GM21526 (cell line): ENCODE measurements at regions not wholly inside any gene's neighbourhood (a gene's known extent, or its start where the extent isn't known, plus 50 kb on each side); places are given as distances from the start of the nearest gene placed in this dataset.

Experiments
- ATAC-seq: cut with Tn5 transposase; IDR thresholded peaks from one replicate; pipeline ENCODE4 v1.9.1; 2021; ENCODE audit warnings: moderate library complexity; ENCODE audit not compliant: unreplicated experiment, low FRiP score

DNA sequence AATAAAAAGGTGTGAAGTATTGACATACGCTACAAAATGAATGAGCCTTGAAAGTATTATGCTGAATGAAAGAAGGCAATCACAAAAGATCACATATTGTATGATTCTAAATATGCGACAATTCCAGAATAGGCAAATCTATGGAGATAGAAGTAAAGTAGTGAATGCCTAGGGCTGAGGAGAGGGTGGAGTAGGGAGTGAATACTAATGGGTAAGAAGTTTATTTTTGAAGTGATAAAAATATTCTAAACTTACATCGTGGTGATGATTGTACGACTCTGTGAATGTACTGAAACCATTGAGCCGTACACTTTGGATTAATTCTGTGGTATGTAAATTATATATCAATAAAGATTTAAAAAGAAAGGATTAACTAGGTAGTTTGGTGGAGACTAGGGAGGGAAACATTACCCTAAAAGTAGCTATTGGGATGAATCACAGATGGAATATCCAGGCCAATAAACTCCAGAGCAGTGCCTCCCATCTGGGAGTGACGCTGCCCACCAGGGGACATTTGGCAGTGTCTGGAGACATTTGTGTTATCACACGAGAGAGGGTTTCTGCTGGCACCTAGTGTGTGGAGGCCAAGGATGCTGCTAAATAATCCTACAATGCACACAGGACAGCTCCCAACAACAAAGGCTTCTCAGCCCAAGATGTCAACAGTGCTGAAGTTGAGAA is 214.2 kb upstream of the PCSK2 start:
- ATAC-seq: no peak

DNA sequence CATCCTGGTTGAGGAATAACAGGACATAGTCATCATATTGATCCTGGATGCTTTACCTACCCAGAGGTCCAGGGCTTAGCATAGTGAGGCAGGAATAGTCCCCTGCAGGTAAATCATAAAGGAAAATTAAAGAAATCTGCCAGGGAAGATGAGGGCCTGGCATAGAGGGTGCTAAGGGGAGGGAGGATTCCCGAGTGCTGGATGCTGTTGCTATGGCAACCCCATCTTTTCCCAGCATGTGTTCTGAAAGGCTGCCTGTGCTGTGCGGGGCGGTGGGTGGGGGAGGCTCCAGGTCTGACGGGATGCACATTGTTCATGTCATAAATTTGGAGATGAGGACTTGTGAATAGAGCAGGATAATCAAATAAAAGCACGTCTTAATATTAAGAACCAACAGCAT is 212.6 kb upstream of the PCSK2 start:
- no peak for ATAC-seq

DNA sequence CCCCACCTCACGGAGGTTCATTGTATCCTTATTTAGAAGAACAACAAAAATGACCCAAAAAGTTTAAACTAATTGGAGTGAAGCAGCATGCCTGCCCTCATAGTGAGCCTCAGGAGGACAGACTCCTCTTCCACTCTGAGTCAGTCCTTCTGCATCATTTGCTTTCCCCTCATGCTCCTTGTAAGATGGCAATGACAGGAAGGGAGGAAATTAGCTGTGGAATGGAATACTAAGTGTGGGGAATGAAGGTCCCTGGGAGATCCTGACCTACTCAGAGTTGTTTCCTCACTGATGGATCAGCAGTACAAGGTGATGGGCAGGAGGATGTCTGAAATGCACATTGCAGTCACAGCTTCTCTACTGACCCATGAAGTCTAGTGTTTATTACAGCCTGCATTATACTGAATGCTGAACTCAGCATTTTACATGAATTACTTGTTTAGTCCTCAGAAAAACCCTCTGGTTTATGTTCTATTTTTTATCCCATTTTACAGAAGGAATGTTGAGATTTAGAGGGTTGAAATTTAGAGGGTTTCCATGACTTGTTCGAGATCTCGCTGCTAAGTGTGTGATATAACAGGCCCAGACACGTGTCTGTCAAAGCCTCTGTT is 212.0 kb upstream of the PCSK2 start:
- ATAC-seq: no peak

DNA sequence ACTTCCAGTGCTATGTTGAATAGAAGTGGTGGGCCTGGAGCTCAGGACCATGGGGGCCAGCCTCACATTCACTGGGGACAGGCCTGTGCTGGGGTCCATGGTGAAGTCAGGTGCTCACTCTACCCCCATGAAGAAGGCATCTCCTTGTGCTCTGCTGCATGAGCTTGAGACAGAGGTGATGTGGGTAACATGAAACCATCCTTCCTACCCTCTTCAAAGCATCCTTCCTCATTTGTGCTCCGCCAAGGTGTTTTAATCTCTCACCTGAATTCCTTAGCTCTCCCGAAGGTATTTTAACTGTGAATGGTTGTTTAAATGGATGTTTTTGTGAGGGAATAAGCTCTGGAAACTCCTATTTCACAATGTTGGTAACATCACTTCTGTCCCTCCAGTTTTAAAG is 209.6 kb upstream of the PCSK2 start:
- no peak for ATAC-seq

DNA sequence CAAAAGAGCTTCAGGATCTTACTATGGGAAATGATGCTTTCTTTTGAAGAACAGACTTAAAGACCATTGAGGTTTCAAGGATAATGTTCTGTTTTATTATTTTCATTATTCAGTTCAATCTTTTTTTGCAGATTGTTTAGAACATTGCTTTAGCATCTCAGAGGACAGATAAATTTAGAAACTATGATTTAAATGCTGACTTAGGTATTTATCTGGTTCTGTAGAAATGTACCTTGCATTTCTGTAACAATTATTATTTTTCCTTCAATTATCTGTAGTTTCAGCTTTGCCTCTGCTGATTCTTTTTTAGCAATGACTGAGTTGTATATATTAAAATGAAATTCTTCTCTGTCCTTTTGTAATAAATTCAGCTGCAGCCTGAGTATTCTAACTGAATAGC is 205.4 kb upstream of the PCSK2 start:
- no peak for ATAC-seq

DNA sequence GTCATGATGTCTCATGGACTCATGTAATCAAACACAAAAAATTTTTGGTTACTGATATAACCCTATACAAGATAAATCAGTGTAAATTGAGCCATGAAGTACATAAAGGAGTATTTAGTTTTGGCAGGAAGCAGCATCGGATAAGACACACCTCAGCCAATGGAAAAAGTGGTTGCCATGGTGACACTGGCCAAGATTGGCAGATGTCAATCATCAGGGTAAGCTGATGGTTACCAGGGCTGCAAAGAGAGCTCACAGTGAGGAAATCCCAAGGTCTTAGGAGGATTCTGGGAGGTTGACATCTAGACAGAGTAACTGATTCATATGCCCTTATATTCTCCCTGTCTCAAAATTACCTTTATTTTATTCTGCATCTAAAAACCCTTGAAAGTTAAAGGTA is 203.8 kb upstream of the PCSK2 start:
- no peak for ATAC-seq

GRCh38 chr20:17023806-17024205 is 203.0 kb upstream of the PCSK2 start:
- ATAC-seq: no peak

DNA sequence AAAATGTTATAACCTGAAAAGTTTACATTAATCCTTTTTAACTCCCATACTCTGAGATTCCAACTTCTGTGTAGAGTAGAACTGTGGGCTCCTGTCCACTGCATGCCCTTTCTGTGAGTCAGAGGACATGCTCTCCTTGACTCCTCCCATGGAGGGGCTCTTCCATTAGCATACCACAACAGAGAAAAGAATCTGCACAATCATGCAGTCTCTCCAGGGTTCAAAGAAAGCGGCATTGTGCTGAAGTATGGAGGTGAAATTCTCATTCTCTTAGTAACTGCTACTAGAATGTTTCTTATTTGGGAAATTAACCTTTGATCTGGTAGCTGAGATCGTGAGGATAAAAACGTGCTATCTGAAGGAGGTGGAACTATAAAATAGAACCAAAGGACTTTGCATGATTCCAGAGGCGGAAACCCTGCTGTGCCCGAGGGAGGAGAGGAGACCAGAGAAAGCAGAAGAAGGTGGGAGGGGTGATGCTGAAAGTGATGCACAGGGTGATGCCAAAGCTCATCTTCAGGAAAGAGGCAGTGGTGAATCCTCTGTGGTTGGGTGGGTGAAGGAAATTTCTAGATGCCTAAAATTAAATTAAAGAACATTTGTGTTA is 202.2 kb upstream of the PCSK2 start:
- ATAC-seq: no peak

GRCh38 chr20:17026346-17026745 is 200.5 kb upstream of the PCSK2 start:
- ATAC-seq: no peak

DNA sequence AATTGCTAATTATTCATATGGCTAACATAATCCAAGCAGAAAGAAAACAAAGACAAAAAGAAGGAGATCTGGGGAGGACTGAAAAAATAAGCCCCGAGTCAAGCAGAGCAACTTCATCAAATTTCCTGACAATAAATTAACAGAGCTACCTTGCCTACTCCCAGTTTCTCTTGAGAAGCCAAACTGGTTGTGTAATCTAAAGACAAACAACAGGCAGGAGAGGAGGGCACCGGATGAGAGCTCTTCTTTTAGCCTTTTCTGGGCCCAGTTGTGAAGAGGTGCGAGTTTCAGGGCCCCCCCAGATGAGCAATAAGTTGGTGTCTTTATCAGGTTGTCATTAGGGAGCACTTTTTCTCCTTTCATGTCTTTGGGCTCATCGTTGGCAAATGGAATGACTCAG is 197.1 kb upstream of the PCSK2 start:
- no peak for ATAC-seq

GRCh38 chr20:17036541-17036940 is 190.3 kb upstream of the PCSK2 start:
- ATAC-seq: no peak

DNA sequence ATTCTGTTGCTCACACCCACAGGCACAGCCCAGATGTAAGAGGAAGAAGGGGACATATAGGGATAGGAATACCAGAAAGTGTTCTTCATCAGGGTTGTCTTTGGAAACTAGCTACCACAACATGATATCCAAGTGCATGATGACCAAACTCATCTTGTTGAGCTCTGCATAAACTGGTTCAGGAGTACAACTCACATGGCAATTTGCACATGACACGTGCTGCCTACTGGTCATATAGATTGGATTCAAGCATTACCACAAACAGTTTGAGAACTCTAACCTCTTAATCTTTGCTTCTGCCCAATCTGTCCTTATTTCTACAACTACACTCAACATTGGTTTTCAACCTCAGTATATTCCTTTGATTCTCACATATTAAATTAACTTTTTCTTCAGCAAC is 184.7 kb upstream of the PCSK2 start:
- no peak for ATAC-seq

- no peak for ATAC-seq
Observed at GRCh38 chr20:17043323-17043722, 183.5 kb upstream of the PCSK2 start.

DNA sequence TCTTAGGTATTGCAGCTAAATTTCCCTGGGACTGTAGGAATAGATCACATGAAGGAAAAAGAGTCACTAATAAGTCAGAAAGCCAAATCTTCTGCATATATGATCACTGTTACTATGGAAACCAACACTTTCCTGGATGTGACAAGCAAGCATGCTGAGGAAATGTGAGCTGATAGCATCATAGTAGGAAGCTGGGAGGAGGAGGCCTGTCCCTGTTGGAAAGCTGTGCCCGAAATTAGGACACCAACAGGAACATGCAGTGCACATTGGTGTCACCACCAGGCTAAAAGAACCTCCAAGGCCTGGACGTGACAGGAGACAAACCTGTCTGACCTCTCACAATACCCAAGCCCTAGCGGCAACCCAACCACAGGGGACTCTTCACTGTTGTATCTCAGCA is 181.9 kb upstream of the PCSK2 start:
- ATAC-seq: no peak

DNA sequence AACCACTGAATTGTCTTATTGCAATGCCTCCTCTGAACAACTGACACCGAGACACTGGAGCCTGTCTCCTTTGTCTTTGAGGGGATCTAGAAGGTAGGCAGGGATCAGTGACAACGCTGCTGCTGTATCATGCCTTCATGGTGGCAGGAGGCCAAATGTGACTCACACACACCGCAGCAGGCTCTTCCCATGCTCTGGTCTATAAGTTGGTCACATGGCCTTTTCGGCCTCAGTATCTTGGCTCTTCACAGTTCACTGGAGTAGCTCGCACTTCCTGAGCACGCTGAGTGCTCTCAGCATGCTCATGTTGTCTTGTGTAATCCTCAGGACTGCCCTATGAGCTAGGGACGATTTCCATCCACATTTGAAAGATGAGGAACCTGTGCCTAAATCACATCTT is 167.4 kb upstream of the PCSK2 start:
- no peak for ATAC-seq

DNA sequence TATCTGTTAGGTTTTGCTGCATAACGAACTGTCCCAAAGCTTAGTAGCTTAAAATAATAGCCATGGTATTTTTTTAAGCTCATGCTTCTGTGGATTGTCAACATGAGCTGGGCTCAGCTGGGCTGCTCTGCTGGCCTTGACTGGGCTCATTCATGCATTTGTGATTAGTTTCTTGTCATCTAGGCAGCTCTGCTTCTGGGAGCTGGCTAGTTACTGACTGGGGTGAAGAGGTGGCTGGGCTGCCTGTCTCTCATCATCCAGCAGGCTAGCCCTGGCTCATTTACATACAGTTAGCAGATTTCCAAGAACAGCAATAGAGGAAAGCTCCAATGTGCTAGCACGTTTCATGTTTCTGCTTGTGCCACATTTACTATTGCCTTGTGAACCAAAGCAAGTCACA is 165.1 kb upstream of the PCSK2 start:
- no peak for ATAC-seq

DNA sequence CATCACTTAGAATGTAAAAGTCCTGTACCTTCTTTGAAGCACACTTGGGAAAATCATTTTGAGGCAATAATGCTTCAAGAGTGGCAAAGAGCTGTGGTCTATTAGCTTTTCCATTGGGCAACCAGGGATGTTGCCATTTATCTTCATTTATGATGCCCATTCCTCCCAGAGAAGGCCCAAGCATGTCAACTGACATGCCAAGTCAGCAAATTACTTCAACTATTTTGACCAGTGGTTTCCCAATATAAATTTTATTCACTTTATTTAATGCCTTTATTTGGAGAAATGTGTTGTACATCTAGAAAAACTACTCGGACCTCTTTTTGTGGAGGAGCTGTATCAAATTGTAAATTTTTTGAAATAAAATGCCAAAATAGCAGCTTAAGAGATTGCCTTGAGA is 164.1 kb upstream of the PCSK2 start:
- ATAC-seq: no peak

GRCh38 chr20:17066902-17067301 is 159.9 kb upstream of the PCSK2 start:
- no peak for ATAC-seq

- no peak for ATAC-seq
Observed at GRCh38 chr20:17068084-17068711, 158.6 kb upstream of the PCSK2 start.

DNA sequence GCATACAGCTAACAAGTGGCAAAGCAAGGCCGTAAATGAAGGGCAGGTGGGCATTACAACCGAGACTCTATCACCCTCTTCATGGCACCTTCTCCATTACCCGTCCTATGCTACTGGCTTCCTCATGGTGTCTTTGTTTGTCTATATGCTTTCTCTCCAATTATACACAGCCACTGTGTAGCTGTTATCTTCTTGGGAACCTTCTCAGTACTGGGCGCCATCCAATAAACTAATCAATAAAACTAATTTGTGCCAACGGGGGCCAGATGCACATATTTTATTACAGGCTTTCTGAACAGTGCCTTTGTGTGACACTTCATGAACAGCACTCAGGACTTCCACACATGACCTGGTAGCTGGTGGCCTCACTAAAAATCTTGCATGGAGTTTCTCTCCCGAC is 149.8 kb upstream of the PCSK2 start:
- no peak for ATAC-seq

DNA sequence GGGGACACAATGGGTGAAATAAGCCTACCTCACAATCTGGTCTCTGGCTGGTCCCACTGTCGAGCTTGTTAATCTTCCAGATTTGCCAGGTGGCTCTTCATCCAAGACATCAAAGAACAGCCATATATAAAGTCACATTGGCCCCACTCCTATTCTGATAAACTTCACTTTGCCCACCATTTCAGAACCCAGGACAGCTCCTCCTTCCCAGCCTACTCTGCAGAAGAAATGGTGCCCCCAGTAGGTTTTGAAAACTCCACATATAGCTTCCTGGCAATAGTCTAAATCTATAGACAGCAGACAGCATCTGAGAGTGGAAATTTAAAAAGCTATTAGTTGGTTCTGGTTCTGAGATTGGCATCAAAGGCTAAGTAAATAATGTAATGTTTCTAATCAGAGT is 143.1 kb upstream of the PCSK2 start:
- ATAC-seq: no peak

GRCh38 chr20:17084909-17085308 is 141.9 kb upstream of the PCSK2 start:
- ATAC-seq: no peak
